ENCODE measurements at regions not wholly inside any gene's neighbourhood (a gene's known extent, or its start where the extent isn't known, plus 50 kb on each side); places are given as distances from the start of the nearest gene placed in this dataset.

GRCh38 chr4:3628868-3629175, 96.6 kb upstream of the LRPAP1 start:
- TF ChIP-seq CTCF (IDR thresholded peaks at IDR 0.05) (no peak), POLR2A (IDR thresholded peaks at IDR 0.05) (no peak)

Data from stomach (tissue), 4 donors.